Activated T-cell treated with anti-CD3 and anti-CD28 coated beads for 24 hours (primary cell): ENCODE measurements at regions not wholly inside any gene's neighbourhood (a gene's known extent, or its start where the extent isn't known, plus 50 kb on each side); places are given as distances from the start of the nearest gene placed in this dataset.
"Not testable (repeated sequence)": the region's sequence is repeated elsewhere in the genome, so short reads cannot be mapped to it uniquely, and the experiment has no call there.

Experiments
- DNase-seq: peaks from one replicate; pipeline ENCODE4 v3.0.0-alpha.2; 2020; ENCODE audit warnings: low read depth

- DNase-seq, result no peak
These were observed 52.7 kb upstream of the ZCCHC13 start for GRCh38 chrX:74251006-74251930.

- DNase-seq, result no peak
These were observed 53.4 kb upstream of the ZCCHC13 start for GRCh38 chrX:74250574-74250973.

- DNase-seq, result no peak
These were observed 54.0 kb upstream of the ZCCHC13 start for GRCh38 chrX:74249963-74250362.

GRCh38 chrX:74248889-74249288 lies 55.1 kb upstream of the ZCCHC13 start:
- DNase-seq, result no peak

- DNase-seq, result no peak
These were observed 57.5 kb upstream of the ZCCHC13 start for GRCh38 chrX:74246524-74246923.

GRCh38 chrX:74242484-74243138 lies 61.4 kb upstream of the ZCCHC13 start:
- no peak for DNase-seq

GRCh38 chrX:74242050-74242449 lies 61.9 kb upstream of the ZCCHC13 start:
- no peak for DNase-seq

GRCh38 chrX:74238771-74239170 lies 65.2 kb upstream of the ZCCHC13 start:
- no peak for DNase-seq

- DNase-seq, result no peak
These were observed 69.2 kb upstream of the ZCCHC13 start for GRCh38 chrX:74234818-74235217.

GRCh38 chrX:74232859-74233258 lies 71.1 kb upstream of the ZCCHC13 start:
- DNase-seq, result no peak

GRCh38 chrX:74231625-74232024 lies 72.4 kb upstream of the ZCCHC13 start:
- DNase-seq, result no peak

GRCh38 chrX:74230094-74230493 lies 73.9 kb upstream of the ZCCHC13 start:
- DNase-seq, result no peak

- DNase-seq, result no peak
These were observed 78.9 kb upstream of the ZCCHC13 start for GRCh38 chrX:74225111-74225510.

- no peak for DNase-seq
These were observed 83.7 kb upstream of the ZCCHC13 start for GRCh38 chrX:74220277-74220676.

- DNase-seq, result no peak
These were observed 85.1 kb upstream of the ZCCHC13 start for GRCh38 chrX:74218895-74219294.

GRCh38 chrX:74216421-74216820 lies 87.6 kb upstream of the ZCCHC13 start:
- DNase-seq, result no peak

- no peak for DNase-seq
These were observed 92.1 kb upstream of the ZCCHC13 start for GRCh38 chrX:74211911-74212310.

- no peak for DNase-seq
These were observed 96.4 kb upstream of the ZCCHC13 start for GRCh38 chrX:74207539-74207938.

GRCh38 chrX:74195605-74196004 lies 108.4 kb upstream of the ZCCHC13 start:
- DNase-seq, result no peak

- no peak for DNase-seq
These were observed 108.9 kb upstream of the ZCCHC13 start for GRCh38 chrX:74195120-74195519.

- DNase-seq, result no peak
These were observed 116.8 kb upstream of the ZCCHC13 start for GRCh38 chrX:74187211-74187610.

GRCh38 chrX:74183047-74183446 lies 120.9 kb upstream of the ZCCHC13 start:
- not testable (repeated sequence) for DNase-seq

GRCh38 chrX:74181976-74182375 lies 122.0 kb upstream of the ZCCHC13 start:
- DNase-seq, result not testable (repeated sequence)
